GM12878 (cell line): ENCODE measurements at regions not wholly inside any gene's neighbourhood (a gene's known extent, or its start where the extent isn't known, plus 50 kb on each side); places are given as distances from the start of the nearest gene placed in this dataset.

Experiments
- ATAC-seq: fragments of 200-7000 bp; cut with Tn5 transposase; 3 replicates; pipeline ENCODE4 v1.9.1; 2020; ENCODE audit warnings: mild to moderate bottlenecking, moderate library complexity
- BruUV-seq: library from RNA; stranded (reverse); fragments of 400-500 nt; replicated peaks from 2 replicates; lab custom pipeline; 2021; lab: Mats Ljungman, UMichigan
- CTCF ChIA-PET: fragments of 300-600 bp; sonication (Branson Sonifier 250); formaldehyde crosslinking; extraction: SDS; loops from one replicate; lab custom pipeline; 2021; ENCODE audit warnings: inconsistent platforms; lab: Yijun Ruan, JAX
- POLR2A ChIA-PET: fragments of 350-600 bp; formaldehyde crosslinking; extraction: SDS; loops from one replicate; lab custom pipeline; 2021; ENCODE audit warnings: inconsistent platforms; lab: Charles Lee
- RAD21 ChIA-PET: fragments of 300-600 bp; sonication (Branson Sonifier 250); formaldehyde crosslinking; loops from one replicate; lab custom pipeline; 2023; ENCODE audit warnings: antibody characterized with exemption; ENCODE audit not compliant: unreplicated experiment; lab: Charles Lee
- SMC1A ChIA-PET: fragments of 300-600 bp; sonication (Branson Sonifier 250); formaldehyde crosslinking; loops from one replicate; lab custom pipeline; 2023; ENCODE audit not compliant: unreplicated experiment, uncharacterized antibody; lab: Charles Lee
- DNase-seq: peaks from one replicate; pipeline ENCODE4 v3.0.0-alpha.2; 2011; ENCODE audit warnings: low read depth, low spot score
- FAIRE-seq: peaks from 3 replicates; lab custom pipeline; 2011; peaks lifted over from hg19 to GRCh38; lab: Jason Lieb, UNC
- H2AFZ ChIP-seq: 2 replicates; pipeline ENCODE4 v1.6.0; 2011; ENCODE audit warnings: low read depth, low read length, control low read depth; ENCODE audit not compliant: control insufficient read depth
- H3K27ac ChIP-seq: 2 replicates; pipeline ENCODE4 v1.5.1; 2011; ENCODE audit warnings: control low read depth; ENCODE audit not compliant: control insufficient read depth, insufficient read depth
- H3K27me3 ChIP-seq, 2 experiments: replicated peaks in 1 of 2; 2 replicates each; pipeline versions ENCODE4 v1.6.0 to v1.6.1; 2011; ENCODE audit warnings: low read length in 1 of 2; ENCODE audit not compliant: control insufficient read depth in 2 of 2, insufficient read depth in 2 of 2
- H3K36me3 ChIP-seq, 2 experiments: 2 replicates each; pipeline ENCODE4 v1.5.1; 2011; ENCODE audit warnings: low read length in 1 of 2; ENCODE audit not compliant: control insufficient read depth in 2 of 2, insufficient read depth in 2 of 2
- H3K4me1 ChIP-seq: 2 replicates; pipeline ENCODE4 v1.6.1; 2011; ENCODE audit warnings: mild to moderate bottlenecking, low read length, moderate library complexity, mixed read lengths; ENCODE audit not compliant: control insufficient read depth, insufficient read depth
- H3K4me2 ChIP-seq: 2 replicates; pipeline ENCODE4 v1.6.0; 2011; ENCODE audit warnings: control low read depth; ENCODE audit not compliant: control insufficient read depth, insufficient read depth
- H3K4me3 ChIP-seq: fragments of 200-600 bp; sonication (generic); 2 replicates; pipeline ENCODE4 v1.5.1; 2016
- H3K79me2 ChIP-seq: 2 replicates; pipeline ENCODE4 v1.6.0; 2011; ENCODE audit warnings: low read length; ENCODE audit not compliant: control insufficient read depth, insufficient read depth
- H3K9ac ChIP-seq: 2 replicates; pipeline ENCODE4 v1.8.0; 2011; ENCODE audit warnings: low read length, control low read depth, mixed read lengths; ENCODE audit not compliant: control insufficient read depth, insufficient read depth
- H3K9me3 ChIP-seq: replicated peaks from 3 replicates; pipeline ENCODE4 v1.5.1; 2011; ENCODE audit warnings: mild to moderate bottlenecking, low read length; ENCODE audit not compliant: control insufficient read depth, insufficient read depth
- H4K20me1 ChIP-seq: 2 replicates; pipeline ENCODE4 v1.6.0; 2011; ENCODE audit not compliant: control insufficient read depth, insufficient read depth
- BMI1 ChIP-seq: fragments of 450-650 bp; IDR thresholded peaks from 2 replicates; pipeline ENCODE4 v1.6.1; 2016; ENCODE audit warnings: mild to moderate bottlenecking, moderate library complexity, borderline replicate concordance
- CBFB ChIP-seq: IDR thresholded peaks from 2 replicates; pipeline ENCODE4 v1.6.1; 2016; ENCODE audit warnings: antibody characterized with exemption, low read depth
- CEBPZ ChIP-seq: fragments of 150-350 bp; IDR thresholded peaks from 2 replicates; pipeline ENCODE4 v1.6.1; 2016; ENCODE audit warnings: low read depth, low read length
- CREM ChIP-seq: IDR thresholded peaks from 2 replicates; pipeline ENCODE4 v1.6.1; 2014; ENCODE audit warnings: antibody characterized with exemption, low read depth
- FOXK2 ChIP-seq: fragments of 450-650 bp; IDR thresholded peaks from 2 replicates; pipeline ENCODE4 v1.6.1; 2017; ENCODE audit warnings: mild to moderate bottlenecking, moderate library complexity
- KDM1A ChIP-seq: fragments of 200-600 bp; sonication (generic); IDR thresholded peaks from 2 replicates; pipeline ENCODE4 v1.6.1; 2016; ENCODE audit warnings: borderline replicate concordance
- MEF2B ChIP-seq: fragments of 450-650 bp; IDR thresholded peaks from 2 replicates; pipeline ENCODE4 v1.6.1; 2018; ENCODE audit warnings: mild to moderate bottlenecking, moderate library complexity; ENCODE audit not compliant: partially characterized antibody, poor library complexity, severe bottlenecking
- PAX5 ChIP-seq: IDR thresholded peaks from 2 replicates; pipeline ENCODE4 v1.6.1; 2011; ENCODE audit warnings: low read depth, low read length, borderline replicate concordance
- SMARCA5 ChIP-seq: fragments of 450-650 bp; IDR thresholded peaks from 2 replicates; pipeline ENCODE4 v1.6.1; 2017; ENCODE audit warnings: mild to moderate bottlenecking
- TCF12 ChIP-seq: IDR thresholded peaks from 2 replicates; pipeline ENCODE4 v1.6.1; 2011; ENCODE audit warnings: low read depth, mild to moderate bottlenecking, low read length
- ZBED1 ChIP-seq: IDR thresholded peaks from 2 replicates; pipeline ENCODE4 v1.6.1; 2016; ENCODE audit warnings: borderline replicate concordance
- WGBS: methylation state at CpG from one replicate; pipeline ENCODE4 v1.1.6; 2016; ENCODE audit warnings: low lambda C conversion rate; ENCODE audit not compliant: insufficient replicate concordance, insufficient coverage; ENCODE audit errors: missing lambda C conversion rate; 5-methylcytosine and 5-hydroxymethylcytosine counted together
- in situ Hi-C: fragments of 300-500 bp; cut with MboI; formaldehyde crosslinking; loops from 9 replicates; pipeline ENCODE4 v1.14.3; 2018; ENCODE audit warnings: mixed read lengths
- intact Hi-C: fragments of 100-400 bp; cut with micrococcal nuclease; formaldehyde crosslinking; loops from one replicate; pipeline ENCODE4 v1.14.2; 2022; ENCODE audit not compliant: unreplicated experiment
- TF ChIP-seq, protein P1 (sequence below): fragments of 450-650 bp; IDR thresholded peaks from 2 replicates; pipeline ENCODE4 v1.6.1; 2017; ENCODE audit warnings: mild to moderate bottlenecking, low read depth, inconsistent platforms; ENCODE audit not compliant: poor library complexity, severe bottlenecking
- TF ChIP-seq, protein P2 (sequence below): fragments of 450-650 bp; IDR thresholded peaks from 2 replicates; pipeline ENCODE4 v1.6.1; 2017; ENCODE audit warnings: mild to moderate bottlenecking

GRCh38 chr17:5763595-5764306, 179.4 kb upstream of the NLRP1 start (continued):
- TF ChIP-seq CBFB = no peak
- no peak for TF ChIP-seq FOXK2
- TF ChIP-seq CEBPZ = no peak
- TF ChIP-seq, protein P1, sequence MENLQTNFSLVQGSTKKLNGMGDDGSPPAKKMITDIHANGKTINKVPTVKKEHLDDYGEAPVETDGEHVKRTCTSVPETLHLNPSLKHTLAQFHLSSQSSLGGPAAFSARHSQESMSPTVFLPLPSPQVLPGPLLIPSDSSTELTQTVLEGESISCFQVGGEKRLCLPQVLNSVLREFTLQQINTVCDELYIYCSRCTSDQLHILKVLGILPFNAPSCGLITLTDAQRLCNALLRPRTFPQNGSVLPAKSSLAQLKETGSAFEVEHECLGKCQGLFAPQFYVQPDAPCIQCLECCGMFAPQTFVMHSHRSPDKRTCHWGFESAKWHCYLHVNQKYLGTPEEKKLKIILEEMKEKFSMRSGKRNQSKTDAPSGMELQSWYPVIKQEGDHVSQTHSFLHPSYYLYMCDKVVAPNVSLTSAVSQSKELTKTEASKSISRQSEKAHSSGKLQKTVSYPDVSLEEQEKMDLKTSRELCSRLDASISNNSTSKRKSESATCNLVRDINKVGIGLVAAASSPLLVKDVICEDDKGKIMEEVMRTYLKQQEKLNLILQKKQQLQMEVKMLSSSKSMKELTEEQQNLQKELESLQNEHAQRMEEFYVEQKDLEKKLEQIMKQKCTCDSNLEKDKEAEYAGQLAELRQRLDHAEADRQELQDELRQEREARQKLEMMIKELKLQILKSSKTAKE = no peak

DNA sequence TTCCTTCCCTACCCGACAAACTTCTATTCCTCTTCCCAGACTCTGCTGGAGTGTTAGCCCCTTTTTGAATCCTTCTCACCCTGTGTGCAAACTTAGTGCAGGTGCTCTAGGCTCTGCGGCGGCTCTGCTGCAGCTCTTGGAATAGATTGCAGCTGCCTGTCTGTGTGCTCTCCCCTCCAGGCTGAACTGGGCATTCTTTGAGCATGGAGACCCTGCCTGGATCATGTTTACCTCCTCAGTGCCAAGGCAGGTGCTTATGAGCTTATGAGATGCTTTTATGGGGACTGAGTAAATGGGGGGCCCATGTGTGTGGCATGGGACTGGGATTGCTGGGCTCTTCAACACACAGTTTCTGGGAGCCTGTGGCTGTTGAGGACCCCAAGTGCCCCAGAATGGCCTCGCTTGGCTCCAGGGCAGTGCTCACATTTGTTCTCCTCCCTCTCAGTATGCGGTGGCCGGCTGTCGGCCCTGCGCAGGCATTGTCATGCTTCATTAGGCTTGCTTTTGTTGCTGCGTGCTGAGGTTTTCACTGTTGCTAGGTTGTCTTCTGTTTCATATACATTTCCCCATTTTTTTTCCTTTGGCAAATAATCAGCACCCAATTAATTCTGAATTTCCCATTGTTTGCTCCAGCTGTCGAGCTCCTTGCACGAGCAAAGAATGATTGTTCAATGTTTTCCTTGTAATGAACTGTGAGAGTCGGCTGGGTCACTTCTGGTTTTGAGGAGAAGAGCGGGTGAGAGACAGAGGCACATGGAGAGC, 185.5 kb upstream of the NLRP1 start:
- RAD21 ChIA-PET = no interaction called here
- DNase-seq = no peak
- Histone ChIP-seq H3K4me1 (no peaks in the 10 kb centered on the region), H4K20me1 (no peaks in the 10 kb centered on the region), H2AFZ (no peak overlapping the region), H3K27me3 (no peaks in the 10 kb centered on the region; a peak in 1 of 4 replicates), H3K27ac (no peak overlapping the region)
- 37% methylated on average over 13 of the region's 13 CpGs for WGBS
- FAIRE-seq = no peak
- POLR2A ChIA-PET = no interaction called here
- intact Hi-C loops = no loop called here
- no peak for ATAC-seq
- TF ChIP-seq KDM1A = no peak
- TF ChIP-seq SMARCA5 = no peak
- no peak for TF ChIP-seq MEF2B
- 0 out of 2 replicates have a peak, but pooled peaks have one; percentile 35 for TF ChIP-seq PAX5
- TF ChIP-seq ZBED1 = no peak
- TF ChIP-seq TCF12 = no peak
- TF ChIP-seq, protein P2, sequence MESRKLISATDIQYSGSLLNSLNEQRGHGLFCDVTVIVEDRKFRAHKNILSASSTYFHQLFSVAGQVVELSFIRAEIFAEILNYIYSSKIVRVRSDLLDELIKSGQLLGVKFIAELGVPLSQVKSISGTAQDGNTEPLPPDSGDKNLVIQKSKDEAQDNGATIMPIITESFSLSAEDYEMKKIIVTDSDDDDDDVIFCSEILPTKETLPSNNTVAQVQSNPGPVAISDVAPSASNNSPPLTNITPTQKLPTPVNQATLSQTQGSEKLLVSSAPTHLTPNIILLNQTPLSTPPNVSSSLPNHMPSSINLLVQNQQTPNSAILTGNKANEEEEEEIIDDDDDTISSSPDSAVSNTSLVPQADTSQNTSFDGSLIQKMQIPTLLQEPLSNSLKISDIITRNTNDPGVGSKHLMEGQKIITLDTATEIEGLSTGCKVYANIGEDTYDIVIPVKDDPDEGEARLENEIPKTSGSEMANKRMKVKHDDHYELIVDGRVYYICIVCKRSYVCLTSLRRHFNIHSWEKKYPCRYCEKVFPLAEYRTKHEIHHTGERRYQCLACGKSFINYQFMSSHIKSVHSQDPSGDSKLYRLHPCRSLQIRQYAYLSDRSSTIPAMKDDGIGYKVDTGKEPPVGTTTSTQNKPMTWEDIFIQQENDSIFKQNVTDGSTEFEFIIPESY = no peak
- TF ChIP-seq BMI1 = no peak
- no peak for TF ChIP-seq CREM
- TF ChIP-seq, all 136 proteins: peak for 1
- ChIA-PET CTCF (no interaction called here), SMC1A (no interaction called here)
- in situ Hi-C loops = no loop called here
- no TSS peak for BruUV-seq
- H3K9ac ChIP-seq = no peak overlapping the region
- no peaks in the 10 kb centered on the region for H3K79me2 ChIP-seq
- no peaks in the 10 kb centered on the region for H3K9me3 ChIP-seq
- no peak overlapping the region for H3K4me2 ChIP-seq
- H3K36me3 ChIP-seq = no peaks in the 10 kb centered on the region
- no peak overlapping the region for H3K4me3 ChIP-seq
